HG03457 (cell line): ENCODE measurements at regions not wholly inside any gene's neighbourhood (a gene's known extent, or its start where the extent isn't known, plus 50 kb on each side); places are given as distances from the start of the nearest gene placed in this dataset.

Experiments
- ATAC-seq: cut with Tn5 transposase; IDR thresholded peaks from one replicate; pipeline ENCODE4 v1.9.1; 2021; ENCODE audit warnings: moderate number of reproducible peaks; ENCODE audit not compliant: unreplicated experiment

DNA sequence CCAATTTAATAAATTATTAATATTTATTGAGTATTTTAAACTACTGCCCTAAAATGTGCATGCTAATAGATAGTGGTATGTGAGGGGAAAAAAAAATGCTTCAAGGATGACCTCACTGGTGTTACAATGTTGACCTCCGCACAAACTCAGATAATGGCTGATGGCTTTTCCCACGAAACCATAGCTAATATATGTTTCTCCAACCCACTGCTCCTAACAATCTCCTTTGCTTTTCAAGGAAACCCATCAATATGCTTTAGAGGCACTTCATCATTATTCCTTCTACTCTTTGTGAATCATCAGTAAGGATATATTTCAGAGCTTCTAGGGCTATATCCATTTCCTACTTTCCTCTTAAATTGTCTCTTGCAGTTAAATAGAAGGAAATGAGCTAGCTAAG lies 1752.0 kb upstream of the TENM3 start:
- ATAC-seq, result no peak

DNA sequence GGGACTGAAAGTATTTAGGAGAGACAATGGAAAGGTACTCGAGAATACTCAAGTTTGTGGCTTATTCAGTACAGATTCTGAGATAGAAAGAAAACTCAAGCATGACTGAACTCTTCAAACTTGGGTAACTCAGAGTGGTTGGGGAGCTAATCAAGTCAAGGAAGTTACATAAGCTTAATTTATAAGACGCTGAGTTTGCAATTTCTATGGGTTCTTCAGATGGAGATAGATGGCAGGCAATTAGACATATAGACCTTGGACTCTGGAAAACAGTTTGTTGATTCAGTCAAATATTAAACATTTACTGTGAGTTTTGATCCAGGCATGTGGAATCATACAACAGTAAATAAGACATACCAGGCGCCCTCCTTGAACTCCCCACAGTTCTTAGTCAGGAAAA lies 1749.9 kb upstream of the TENM3 start:
- ATAC-seq, result no peak

DNA sequence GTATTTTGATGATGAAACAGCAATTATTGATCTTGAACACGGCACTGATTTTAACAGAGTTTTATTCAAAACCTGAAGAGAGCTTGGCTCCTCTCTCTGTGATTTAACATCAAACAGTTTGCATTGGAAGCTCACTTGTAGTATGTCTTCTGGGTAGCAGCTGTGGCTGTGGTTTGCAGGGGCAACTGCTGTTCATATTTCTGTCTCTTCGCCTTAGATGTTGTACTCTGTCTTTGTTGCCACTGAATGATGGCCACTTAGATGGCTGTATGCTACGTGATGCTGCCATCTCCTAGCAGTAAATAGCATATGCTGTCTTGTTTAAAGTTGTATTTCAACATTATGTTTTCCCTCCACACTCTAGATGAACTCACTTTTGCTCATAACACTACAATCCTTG lies 1743.0 kb upstream of the TENM3 start:
- ATAC-seq, result no peak

DNA sequence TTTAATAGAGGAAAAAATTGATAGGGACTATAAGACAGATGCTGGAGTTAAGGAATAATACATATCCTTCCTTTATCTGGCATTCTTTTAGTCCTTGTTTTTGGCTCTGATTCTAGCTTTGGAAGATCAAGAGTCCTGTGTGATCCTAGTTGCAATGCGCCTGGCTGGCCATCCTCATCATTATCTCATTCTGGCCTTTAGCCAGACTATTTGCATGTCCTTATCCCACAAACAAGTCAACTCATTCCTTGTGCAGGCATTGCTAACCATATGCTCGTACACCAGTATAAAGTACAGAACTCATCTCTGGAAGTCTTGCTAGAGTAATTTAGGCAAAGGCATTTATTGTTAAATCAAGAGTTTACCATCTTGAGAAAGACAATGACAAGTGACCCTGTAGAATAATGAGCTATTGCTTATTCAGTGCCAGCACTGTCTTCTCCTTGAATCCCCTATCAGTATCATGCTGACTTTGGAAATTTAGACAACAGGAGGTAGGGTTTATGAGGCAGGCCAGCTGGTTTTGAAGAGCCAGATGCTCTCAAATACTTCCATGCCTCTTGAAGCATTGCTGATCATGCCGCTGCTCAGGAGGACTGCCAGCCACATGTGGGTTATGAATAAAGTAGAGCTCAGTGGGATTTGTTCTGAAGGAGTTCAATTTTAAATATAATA lies 1730.3 kb upstream of the TENM3 start:
- ATAC-seq, result no peak

DNA sequence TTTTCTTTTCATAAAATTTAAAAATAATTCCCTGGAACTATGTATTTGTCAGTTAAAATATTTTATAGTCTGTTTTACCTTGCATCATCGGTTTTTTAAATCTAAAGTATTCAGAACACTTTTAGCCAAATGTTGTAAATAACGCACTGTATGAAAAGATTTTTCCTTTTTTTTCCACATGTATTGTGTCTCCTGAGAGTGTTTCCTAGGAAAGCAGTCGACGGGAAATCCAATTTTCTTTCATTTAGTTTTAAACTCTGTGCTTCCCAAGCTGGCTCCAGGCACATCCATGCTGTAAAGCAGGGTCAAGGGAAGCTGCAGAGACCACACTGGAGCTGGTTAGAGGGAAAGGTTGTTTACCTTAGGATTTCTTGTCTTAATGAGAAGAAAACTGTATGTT lies 1724.3 kb upstream of the TENM3 start:
- ATAC-seq, result no peak

DNA sequence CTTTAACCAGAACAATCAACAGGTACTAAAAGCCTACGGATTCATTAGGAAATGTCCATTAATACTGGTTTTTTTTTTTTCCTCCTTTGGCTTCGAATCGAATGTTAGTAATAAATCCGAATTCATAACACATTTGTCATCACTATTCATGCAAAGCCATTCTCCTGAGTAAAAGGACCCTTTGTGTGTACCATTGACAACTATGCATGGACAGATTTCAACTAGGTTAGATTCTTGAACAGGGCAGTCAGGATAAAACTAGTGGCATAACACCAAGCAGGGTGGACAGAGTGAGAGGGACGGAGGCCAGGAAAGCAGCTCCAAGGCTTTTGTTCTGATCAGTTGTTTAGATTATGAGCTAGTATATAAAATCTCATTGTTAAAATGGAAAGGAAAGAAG lies 1722.0 kb upstream of the TENM3 start:
- no peak for ATAC-seq

DNA sequence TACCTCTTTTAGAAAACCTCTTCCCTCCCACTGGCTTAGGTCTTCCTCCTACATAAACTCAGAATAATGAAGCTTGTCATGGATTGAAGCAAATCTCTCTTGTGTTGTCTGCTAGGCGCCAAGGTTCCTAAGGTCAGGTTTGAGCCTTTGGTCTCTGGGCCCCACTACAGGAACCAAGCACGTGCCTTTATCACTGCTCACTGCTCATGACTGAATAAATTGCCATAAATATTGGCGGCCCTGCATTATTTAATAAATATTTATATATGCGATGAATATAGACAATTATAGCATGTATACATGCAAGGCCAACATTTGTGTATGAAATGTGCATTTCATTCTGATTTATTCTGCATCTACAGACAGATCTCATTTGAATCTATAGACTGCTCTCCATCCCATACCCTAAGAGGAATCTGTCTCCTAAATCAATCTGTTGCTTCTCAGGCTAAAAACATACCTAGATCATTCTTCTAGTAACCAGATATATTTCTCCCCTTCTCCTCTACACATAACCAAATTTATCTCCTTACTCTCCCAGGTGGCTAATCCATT lies 1717.6 kb upstream of the TENM3 start:
- no peak for ATAC-seq

DNA sequence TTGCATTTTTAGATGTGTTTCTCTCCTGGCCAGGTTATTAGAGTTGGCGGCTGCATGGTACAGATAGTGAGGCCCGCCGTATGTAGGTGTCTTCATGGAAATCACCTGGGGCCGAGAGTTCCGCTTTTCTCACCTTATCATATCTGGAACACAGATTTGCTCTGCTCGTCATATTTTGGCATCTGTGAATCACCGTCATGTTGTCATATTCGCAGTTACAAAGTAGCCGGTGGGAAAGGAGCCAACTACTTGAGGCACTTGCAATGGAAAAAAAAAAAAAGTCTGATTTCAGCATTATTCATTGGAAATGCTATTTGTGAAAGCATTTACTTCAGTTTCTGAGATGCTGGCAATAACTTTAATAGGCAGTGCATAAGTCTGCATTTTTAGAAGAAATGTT lies 1715.2 kb upstream of the TENM3 start:
- no peak for ATAC-seq

DNA sequence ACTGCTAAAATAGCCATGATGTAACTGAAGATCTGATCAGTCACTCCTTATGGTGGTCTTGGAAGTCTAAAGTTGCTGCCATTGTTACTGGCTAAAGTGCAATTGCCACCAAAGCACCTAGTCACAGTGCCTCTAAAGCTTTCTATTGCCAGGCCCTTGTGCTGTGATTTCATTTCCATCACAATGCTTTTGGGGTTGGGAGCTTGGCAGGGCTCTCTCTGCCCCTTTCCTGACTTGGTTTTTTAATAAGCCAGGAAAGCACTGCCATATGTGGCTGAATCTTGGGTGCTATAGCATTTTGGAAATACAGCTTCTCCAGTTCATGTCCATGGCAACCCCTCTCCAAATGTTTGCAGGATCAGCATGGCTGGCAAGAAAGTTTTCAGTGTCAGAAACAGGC lies 1712.4 kb upstream of the TENM3 start:
- no peak for ATAC-seq

DNA sequence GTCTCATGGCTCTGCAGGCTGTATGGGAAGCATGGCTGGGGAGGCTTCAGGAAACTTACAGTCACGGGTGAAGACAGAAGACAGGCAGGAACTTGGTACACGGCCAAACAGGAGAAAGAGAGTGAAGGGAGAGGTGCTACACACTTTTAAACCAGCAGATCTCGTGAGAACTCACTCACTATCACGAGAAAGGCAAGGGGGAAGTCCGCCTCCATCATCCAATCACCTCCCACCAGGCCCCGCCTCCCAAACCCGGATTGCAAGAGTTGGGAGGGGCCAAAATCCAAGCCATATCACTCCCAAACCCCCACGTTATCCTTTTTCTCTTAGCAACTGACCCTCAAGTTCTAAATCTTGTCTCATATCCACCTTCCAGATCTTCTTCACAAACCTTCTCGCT lies 1710.5 kb upstream of the TENM3 start:
- no peak for ATAC-seq

DNA sequence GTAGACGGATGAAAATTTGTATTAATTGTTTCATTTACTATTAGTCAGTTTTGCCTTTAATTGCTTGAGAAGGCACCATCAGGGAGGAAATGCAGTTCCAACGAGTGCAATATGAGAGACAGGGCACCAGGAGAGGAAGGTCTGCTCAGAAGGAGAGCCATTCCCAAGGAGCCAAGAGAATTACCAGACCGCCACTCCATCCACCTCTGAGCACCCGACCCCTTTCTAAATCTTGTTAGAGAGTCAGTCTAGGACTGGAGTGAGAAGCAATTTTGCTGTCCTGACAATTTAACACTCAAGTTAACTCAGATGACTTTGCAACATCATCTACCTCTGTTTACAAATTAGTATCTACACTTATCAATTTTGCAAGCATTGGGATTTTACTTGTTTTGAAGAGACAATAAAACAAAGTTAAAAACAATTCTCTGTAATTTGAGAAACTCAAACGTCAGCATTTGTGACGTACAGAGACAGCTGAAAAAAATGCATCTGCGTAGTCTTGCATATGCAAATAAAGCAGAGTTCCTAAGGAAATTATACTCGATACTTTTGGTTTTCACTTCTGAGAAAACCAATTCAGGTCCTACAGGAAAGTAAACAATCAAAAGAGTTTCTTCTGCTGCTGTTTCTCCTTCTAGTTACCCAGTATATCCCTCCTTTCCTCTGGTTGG lies 1704.7 kb upstream of the TENM3 start:
- no peak for ATAC-seq

DNA sequence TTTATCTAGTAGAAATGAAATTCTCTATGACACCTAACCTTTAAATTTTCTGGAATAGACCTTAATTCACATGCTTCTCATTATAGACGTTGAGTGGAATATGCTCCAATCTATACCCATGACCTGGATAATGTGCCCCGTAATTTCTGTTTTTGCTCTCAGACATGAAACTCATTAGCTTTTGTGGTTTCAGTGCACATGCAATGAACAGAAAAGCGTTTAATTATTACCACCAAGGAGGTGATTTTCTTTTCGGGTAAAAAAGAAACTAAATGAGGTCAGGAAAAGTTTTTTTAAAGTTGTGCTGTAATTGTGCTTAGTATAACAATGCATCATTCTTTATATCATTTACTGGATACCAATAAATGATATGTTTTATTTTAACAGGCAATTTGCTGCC lies 1703.9 kb upstream of the TENM3 start:
- ATAC-seq, result peak; percentile 81

DNA sequence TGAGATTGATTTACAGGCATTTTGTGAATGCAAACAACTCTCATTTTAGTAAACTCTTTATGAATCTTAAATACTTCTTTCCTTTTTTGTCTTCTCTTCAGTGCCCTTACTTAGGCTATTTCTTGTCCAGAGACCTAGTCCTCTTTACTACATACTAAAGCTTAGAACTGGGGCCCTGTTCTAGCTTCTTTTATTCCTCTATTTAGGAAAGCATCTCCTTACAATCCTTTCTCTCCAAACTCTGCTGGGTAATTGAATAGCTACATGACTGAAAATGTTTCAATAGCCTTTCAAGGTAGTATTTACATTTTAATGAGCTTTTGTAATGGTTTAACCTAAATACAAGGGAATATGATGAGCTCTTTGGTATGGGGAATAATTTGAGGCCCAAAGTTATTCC lies 1701.5 kb upstream of the TENM3 start:
- ATAC-seq, result no peak

DNA sequence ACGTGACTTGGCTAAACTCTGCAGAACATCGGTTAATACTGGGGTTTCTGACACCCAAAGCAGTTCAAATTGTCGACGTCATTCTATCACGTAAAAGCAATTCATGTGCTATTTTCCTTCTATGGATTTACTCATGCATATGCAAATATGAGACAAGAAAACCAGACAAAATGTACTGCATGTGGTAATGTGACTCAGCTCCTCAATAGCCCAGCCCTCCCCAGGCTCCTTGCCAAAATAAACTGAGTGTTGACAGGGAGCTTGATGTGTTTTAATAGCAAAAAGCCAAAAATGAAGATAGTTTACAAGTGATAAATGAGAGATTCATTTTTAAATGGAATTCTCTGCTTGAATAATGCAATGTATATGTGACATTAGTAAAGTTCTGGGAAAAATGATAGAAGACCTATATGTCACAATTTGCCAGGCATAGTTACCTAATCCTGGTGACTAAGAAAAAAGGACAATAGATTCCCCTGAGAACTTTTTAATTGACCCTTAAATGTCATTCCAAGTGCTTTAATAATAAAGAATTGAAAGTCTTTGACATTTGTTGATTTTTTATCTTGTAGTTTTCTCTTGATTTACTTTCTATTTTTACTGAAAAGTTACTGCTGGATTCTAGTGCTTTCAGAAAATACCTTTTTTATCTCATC lies 1700.6 kb upstream of the TENM3 start:
- no peak for ATAC-seq

DNA sequence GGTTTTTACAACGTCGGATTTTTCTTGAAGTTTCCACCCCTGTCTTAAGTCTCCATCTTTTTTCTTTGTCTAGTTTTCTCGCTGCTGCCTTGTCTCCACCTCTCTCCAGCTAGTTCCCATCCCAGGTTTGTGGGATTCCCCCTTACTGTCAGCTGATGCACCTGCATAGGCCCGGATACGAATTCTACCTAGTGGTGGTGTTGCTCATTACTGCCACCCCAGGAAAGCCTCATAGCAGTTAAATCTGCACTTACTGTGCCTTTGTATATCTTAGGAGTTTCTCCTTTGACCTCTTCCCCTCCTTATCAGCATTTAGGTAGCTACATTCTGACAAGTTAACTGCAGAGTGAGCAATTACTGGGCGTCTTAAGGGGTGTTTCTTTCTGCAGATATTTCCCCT lies 1693.1 kb upstream of the TENM3 start:
- ATAC-seq, result no peak

DNA sequence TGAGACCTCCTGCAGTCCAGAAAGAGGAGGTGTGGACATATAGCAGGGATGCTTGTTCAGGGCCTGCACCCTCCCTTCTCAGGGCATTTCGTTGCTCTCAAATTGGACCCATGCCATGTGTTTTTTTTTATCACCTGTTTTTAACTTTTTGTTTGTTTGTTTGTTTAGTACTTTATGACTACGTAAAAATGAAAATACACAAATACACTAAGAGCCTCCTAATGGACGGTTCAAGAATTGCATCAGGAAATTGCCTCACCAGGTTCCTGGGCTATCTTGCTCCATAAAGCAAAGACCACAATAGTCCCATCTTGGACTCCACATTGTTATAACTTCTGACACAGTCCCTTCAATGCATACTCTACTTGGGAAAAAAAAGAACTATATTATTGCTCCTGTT lies 1685.9 kb upstream of the TENM3 start:
- no peak for ATAC-seq

DNA sequence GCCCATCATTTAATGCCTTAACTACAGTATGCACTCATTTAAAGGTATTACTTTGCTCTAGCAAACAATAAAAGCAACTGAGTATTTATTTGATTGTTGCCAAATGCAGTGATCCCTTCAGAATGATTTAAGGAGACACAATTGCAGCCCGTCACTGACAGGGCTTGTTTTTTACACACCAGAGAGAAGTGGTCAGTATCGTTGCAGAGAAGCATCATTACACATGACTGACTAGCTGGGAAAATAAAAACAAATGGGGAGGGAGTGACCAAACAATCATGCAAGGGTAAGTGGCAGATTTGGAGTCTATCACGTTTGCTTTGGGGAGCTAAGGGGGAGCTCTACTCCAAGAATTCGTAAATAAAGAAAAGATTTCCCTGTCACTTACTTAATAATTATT lies 1685.3 kb upstream of the TENM3 start:
- ATAC-seq, result no peak

DNA sequence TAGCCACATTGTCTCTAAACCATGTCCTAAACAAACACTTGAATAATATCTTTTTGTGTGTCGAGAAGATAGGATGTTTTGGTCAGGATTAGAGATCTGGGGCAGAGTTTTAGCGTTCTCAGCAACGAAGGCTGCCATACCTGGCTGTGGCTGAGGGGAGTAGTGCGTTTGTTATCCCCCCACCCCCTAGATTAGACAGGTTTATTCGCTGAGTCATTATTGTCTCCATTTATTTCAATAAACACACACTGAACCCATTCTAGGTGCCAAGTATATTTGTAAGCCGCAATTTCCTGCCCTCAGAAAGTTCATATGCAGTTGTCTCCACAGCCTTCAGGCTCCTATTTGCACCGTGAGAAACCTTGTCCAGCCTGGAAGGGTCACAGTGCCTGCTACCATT lies 1684.8 kb upstream of the TENM3 start:
- no peak for ATAC-seq

DNA sequence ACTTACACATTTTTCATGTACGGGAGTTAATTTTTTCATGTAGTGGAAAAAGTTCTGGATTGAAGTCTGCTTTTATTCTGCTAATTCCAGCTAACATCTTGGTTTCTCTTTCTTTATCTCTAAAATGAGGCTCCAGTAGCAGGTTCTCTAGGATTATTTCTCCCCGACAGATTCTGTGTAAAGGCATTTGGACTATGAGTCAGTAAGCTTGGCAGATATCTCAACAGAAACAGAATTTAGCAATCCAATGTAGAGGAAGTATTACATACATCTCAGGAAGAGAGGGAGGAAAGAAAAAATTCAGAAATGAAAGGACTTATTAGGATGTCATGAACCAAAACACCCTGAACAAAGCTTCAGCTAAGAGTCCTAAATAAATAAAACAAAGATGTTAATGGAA lies 1682.3 kb upstream of the TENM3 start:
- no peak for ATAC-seq

DNA sequence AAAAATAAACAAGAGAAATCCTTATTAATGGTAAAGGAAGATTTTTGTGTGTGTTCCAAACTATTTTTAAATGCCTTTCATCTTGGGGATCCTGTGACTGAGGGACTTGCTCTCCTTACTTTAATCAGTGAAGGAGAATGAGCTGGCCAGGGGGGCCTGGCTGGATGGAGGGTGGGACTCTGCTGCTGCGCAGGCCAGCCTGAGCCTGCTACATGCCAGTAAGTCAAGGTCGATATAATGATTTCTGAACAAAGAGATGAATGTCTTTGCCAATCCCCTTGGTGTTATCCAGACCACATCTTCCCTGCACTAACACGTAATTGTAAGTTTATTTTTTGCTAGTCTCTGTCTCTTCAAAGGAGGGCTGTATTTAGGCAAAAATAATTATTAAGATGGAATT lies 1679.2 kb upstream of the TENM3 start:
- no peak for ATAC-seq

DNA sequence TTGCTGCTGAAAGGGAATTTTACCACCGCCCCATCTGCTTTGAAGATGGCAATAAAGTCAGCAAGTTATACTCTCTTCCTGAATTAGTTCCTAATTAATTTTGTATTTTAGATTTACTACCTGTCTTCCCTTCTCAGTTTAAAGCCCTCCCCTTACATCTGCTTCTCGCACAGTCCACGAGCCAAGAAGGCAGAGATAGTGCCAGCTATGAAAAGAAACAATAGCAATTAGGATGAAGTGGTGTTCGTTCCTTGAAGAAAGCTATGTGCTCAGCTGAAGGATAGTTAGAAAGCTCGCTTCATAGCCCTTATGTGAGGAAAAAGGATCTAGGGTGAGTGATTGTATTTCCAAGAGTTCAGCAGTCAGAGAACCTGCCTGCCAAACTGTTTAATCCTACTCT lies 1678.8 kb upstream of the TENM3 start:
- no peak for ATAC-seq

DNA sequence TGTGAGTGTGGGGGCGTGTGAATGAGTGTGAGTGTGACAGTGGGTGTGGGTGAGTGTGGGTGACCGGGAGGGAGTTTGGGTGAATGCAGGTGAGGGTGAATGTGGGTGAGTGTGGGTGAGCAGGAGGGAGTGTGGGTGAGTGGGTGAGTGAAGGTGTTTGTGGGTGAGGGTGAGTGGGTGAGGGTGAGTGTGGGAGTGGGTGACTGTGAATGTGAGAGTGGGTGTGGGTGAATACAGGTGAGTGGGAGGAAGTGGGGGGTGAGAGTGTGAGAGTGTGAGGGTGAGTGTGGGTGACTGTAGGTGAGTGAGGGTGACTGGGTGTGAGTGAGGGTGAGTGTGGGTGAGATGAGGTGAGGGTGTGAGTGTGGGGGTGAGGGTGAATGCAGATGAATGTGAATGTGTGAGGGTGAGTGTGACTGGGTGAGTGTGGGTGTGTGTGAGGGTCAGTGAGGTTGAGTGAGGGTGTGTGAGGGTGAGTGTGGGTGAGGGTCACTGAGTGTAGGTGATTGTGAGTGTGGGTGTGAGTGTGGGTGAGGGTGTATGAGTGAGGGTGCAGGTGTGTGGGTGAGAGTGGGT lies 1677.3 kb upstream of the TENM3 start:
- ATAC-seq, result no peak
